ENCODE measurements at regions not wholly inside any gene's neighbourhood (a gene's known extent, or its start where the extent isn't known, plus 50 kb on each side); places are given as distances from the start of the nearest gene placed in this dataset.
"Not testable (repeated sequence)": the region's sequence is repeated elsewhere in the genome, so short reads cannot be mapped to it uniquely, and the experiment has no call there.

GRCh38 chr3:17882981-17883380 lies 140.6 kb upstream of the TBC1D5 start:
- no peak for ATAC-seq (ENCODE audit: low FRiP score)
- TF ChIP-seq, protein P1, sequence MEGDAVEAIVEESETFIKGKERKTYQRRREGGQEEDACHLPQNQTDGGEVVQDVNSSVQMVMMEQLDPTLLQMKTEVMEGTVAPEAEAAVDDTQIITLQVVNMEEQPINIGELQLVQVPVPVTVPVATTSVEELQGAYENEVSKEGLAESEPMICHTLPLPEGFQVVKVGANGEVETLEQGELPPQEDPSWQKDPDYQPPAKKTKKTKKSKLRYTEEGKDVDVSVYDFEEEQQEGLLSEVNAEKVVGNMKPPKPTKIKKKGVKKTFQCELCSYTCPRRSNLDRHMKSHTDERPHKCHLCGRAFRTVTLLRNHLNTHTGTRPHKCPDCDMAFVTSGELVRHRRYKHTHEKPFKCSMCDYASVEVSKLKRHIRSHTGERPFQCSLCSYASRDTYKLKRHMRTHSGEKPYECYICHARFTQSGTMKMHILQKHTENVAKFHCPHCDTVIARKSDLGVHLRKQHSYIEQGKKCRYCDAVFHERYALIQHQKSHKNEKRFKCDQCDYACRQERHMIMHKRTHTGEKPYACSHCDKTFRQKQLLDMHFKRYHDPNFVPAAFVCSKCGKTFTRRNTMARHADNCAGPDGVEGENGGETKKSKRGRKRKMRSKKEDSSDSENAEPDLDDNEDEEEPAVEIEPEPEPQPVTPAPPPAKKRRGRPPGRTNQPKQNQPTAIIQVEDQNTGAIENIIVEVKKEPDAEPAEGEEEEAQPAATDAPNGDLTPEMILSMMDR (IDR thresholded peaks at IDR 0.05) = no peak
- no peak for DNase-seq (ENCODE audit: low spot score)

DNA sequence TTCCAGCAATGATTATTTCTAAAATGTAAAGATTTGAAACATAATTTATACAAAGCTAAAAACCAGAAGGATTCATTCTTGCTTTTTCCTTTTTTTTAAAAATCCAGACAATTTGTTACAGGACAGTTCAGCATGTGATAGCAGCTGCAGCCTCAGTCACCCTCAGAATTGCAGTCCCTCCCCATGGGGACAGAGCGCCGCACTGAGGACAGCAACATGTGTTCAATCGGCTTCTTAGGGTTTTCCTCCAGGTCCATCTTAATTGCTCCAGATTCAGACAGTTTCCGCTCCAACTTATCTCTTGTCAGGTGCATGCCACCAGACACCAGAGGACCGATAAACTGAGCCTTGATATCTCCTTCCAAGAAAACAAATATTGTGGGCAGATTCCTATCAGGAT lies 134.9 kb upstream of the TBC1D5 start:
- DNase-seq (ENCODE audit: low spot score) (no peak), ATAC-seq (ENCODE audit: low FRiP score) (no peak)
- TF ChIP-seq, protein P1 (IDR thresholded peaks at IDR 0.05) = no peak

GRCh38 chr3:17874636-17875035 lies 132.2 kb upstream of the TBC1D5 start:
- ATAC-seq (ENCODE audit: low FRiP score) (no peak), DNase-seq (ENCODE audit: low spot score) (no peak)
- TF ChIP-seq, protein P1 (IDR thresholded peaks at IDR 0.05) = no peak

- ATAC-seq (ENCODE audit: low FRiP score) (no peak), DNase-seq (ENCODE audit: low spot score) (no peak)
- TF ChIP-seq, protein P1 (IDR thresholded peaks at IDR 0.05) = no peak
Observed at GRCh38 chr3:17872457-17872856, 130.0 kb upstream of the TBC1D5 start.

DNA sequence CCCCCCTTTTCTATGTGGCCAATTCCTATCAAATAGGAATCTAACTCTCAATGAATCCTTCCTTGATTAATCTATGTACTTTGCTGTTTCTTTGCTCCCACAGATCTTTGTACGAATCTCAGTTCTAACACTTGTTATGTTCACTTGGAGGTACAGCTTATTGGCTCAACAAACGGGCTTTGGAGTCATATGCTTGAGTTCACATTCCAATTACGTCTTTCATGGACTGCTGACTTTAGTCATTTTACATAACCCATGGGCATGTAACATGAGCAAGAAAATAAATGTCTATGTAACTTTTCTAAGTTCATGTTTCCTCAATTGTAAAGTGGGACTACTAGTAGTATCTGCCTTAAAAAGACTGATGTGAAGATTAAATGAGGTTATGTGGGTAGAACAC lies 123.2 kb upstream of the TBC1D5 start:
- DNase-seq (ENCODE audit: low spot score) = no peak

DNA sequence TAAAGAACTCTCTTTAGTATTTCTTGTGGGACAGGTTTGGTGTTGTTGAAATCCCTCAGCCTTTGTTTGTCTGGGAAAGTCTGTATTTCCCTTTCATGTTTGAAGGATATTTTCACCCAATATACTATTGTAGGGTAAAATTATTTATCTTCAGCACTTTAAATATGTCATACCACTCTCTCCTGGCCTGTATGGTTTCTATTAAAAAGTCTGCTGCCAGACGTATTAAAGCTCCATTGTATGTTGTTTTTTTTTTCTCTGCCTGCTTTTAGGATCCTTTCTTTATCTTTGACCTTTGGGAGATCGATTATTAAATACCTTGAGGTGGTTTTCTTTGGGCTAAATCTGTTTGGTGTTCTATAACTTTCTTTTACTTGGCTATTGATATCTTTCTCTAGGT lies 119.0 kb upstream of the TBC1D5 start:
- ATAC-seq (ENCODE audit: low FRiP score) = no peak
- DNase-seq (ENCODE audit: low spot score) = no peak
- TF ChIP-seq, protein P1 (IDR thresholded peaks at IDR 0.05) = no peak

More for the DNA sequence above, 123.2 kb upstream of the TBC1D5 start:
- TF ChIP-seq, protein P1 (IDR thresholded peaks at IDR 0.05) = no peak
- no peak for ATAC-seq (ENCODE audit: low FRiP score)

- not testable (repeated sequence) for ATAC-seq (ENCODE audit: low FRiP score)
Observed at GRCh38 chr3:17860840-17861471, 118.5 kb upstream of the TBC1D5 start.

More at GRCh38 chr3:17860840-17861471, 118.5 kb upstream of the TBC1D5 start:
- DNase-seq (ENCODE audit: low spot score) = not testable (repeated sequence)
